HG03460 (cell line): ENCODE measurements at regions not wholly inside any gene's neighbourhood (a gene's known extent, or its start where the extent isn't known, plus 50 kb on each side); places are given as distances from the start of the nearest gene placed in this dataset.

Experiments used
- ATAC-seq: cut with Tn5 transposase; IDR thresholded peaks from one replicate; pipeline ENCODE4 v1.9.1; 2021; ENCODE audit not compliant: unreplicated experiment

GRCh38 chr1:98385652-98386051 is 275.9 kb upstream of the SNX7 start:
- ATAC-seq, result no peak

GRCh38 chr1:98384461-98385141 is 276.9 kb upstream of the SNX7 start:
- no peak for ATAC-seq

GRCh38 chr1:98382986-98383740 is 278.4 kb upstream of the SNX7 start:
- ATAC-seq, result no peak

- ATAC-seq, result no peak
These were observed 278.9 kb upstream of the SNX7 start for GRCh38 chr1:98382586-98382985.

- no peak for ATAC-seq
These were observed 287.4 kb upstream of the SNX7 start for GRCh38 chr1:98374098-98374497.

- ATAC-seq, result no peak
These were observed 288.5 kb upstream of the SNX7 start for GRCh38 chr1:98373056-98373455.

GRCh38 chr1:98371764-98372163 is 289.8 kb upstream of the SNX7 start:
- ATAC-seq, result no peak

GRCh38 chr1:98369463-98369862 is 292.1 kb upstream of the SNX7 start:
- ATAC-seq, result no peak

- ATAC-seq, result no peak
These were observed 292.5 kb upstream of the SNX7 start for GRCh38 chr1:98368995-98369394.

- ATAC-seq, result no peak
These were observed 294.1 kb upstream of the SNX7 start for GRCh38 chr1:98367426-98367825.

- ATAC-seq, result no peak
These were observed 295.2 kb upstream of the SNX7 start for GRCh38 chr1:98366343-98366742.

GRCh38 chr1:98364544-98364943 is 297.0 kb upstream of the SNX7 start:
- ATAC-seq, result no peak

GRCh38 chr1:98360864-98361263 is 300.7 kb upstream of the SNX7 start:
- ATAC-seq, result no peak

- no peak for ATAC-seq
These were observed 305.7 kb upstream of the SNX7 start for GRCh38 chr1:98355656-98356383.

- ATAC-seq, result no peak
These were observed 309.1 kb upstream of the SNX7 start for GRCh38 chr1:98352378-98352777.

- no peak for ATAC-seq
These were observed 310.0 kb upstream of the SNX7 start for GRCh38 chr1:98351561-98351960.

- no peak for ATAC-seq
These were observed 316.1 kb upstream of the SNX7 start for GRCh38 chr1:98345417-98345816.

GRCh38 chr1:98344731-98345130 is 316.8 kb upstream of the SNX7 start:
- no peak for ATAC-seq

- ATAC-seq, result no peak
These were observed 319.0 kb upstream of the SNX7 start for GRCh38 chr1:98342566-98342965.

- ATAC-seq, result no peak
These were observed 321.0 kb upstream of the SNX7 start for GRCh38 chr1:98340511-98340910.

- ATAC-seq, result no peak
These were observed 324.9 kb upstream of the SNX7 start for GRCh38 chr1:98336472-98337083.

GRCh38 chr1:98333936-98334335 is 327.6 kb upstream of the SNX7 start:
- ATAC-seq, result no peak
